ENCODE measurements at regions not wholly inside any gene's neighbourhood (a gene's known extent, or its start where the extent isn't known, plus 50 kb on each side); places are given as distances from the start of the nearest gene placed in this dataset.

DNA sequence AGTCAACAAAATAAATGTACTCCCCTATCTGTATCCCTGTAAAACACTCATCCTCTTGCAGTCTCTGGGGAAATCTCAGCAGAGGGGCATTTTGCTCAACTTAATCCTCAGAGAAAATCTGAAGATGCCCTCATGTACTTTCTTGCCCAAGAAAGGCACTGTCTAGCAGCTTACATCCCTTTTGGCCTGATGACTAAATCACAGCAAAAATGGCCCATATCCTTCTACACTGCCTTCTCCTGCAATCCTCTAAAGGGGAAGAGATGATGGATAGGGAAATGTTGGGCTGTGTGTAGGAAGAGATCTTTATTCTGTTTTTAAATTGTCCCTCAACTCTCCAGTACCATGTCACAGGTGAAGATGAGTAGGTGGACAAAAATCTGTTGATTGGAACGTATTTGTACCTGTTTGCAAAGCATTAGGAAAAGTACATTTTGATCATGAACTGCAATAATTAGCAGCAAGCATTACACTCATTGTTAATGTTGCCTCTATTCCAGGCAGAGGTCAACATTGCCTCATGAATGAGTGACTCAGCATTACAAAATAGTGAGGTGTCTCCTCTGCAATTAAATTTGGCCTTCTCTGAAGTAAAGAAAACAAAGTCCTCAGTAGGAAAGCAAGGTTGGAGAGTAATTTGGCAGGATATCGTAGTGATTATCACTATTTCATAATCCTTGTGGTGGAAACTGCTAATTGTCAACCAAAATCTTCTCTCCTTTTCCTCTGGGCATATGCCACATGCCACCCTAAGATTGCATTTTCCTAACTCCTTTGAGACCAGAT, 172.4 kb upstream of the CAND1 start:
- CTCF ChIA-PET = no interaction called here
- POLR2A ChIA-PET = no interaction called here
- Histone ChIP-seq H3K36me3 (ENCODE audit: control insufficient read depth, insufficient read depth, low read length) (no peaks in the 10 kb centered on the region), H3K4me1 (ENCODE audit: control insufficient read depth, insufficient read depth, low read length) (no peaks in the 10 kb centered on the region), H3K9me3 (ENCODE audit: control insufficient read depth, insufficient read depth, low read depth, low read length) (no peaks in the 10 kb centered on the region), H3K27ac (ENCODE audit: low read length) (no peak overlapping the region), H3K4me3 (ENCODE audit: low read depth in 2 of 2, low read length in 2 of 2) (no peak overlapping the region), H3K27me3 (ENCODE audit: control insufficient read depth, insufficient read depth, low read length) (no peaks in the 10 kb centered on the region; the same call in 1 of the 2 replicates)
- no TSS peak for BruUV-seq (replicated peaks)
- ATAC-seq (no peak), DNase-seq (ENCODE audit: low read depth, low spot score) (no peak)
- in situ Hi-C loops (cut with HindIII; ENCODE audit: low pct_unique_long_range_greater_than_20kb, low sequenced_read_pairs) = no loop called here
- TF ChIP-seq SIN3A (IDR thresholded peaks at IDR 0.05; ENCODE audit: borderline replicate concordance, insufficient read depth, low read depth, low read length) = no peak
- TF ChIP-seq POLR2AphosphoS5 (IDR thresholded peaks at IDR 0.05; ENCODE audit: low read depth, low read length) = no peak
- no peak for TF ChIP-seq TCF7L2 (IDR thresholded peaks at IDR 0.05; ENCODE audit: low read depth, low read length)
- TF ChIP-seq, protein P1, sequence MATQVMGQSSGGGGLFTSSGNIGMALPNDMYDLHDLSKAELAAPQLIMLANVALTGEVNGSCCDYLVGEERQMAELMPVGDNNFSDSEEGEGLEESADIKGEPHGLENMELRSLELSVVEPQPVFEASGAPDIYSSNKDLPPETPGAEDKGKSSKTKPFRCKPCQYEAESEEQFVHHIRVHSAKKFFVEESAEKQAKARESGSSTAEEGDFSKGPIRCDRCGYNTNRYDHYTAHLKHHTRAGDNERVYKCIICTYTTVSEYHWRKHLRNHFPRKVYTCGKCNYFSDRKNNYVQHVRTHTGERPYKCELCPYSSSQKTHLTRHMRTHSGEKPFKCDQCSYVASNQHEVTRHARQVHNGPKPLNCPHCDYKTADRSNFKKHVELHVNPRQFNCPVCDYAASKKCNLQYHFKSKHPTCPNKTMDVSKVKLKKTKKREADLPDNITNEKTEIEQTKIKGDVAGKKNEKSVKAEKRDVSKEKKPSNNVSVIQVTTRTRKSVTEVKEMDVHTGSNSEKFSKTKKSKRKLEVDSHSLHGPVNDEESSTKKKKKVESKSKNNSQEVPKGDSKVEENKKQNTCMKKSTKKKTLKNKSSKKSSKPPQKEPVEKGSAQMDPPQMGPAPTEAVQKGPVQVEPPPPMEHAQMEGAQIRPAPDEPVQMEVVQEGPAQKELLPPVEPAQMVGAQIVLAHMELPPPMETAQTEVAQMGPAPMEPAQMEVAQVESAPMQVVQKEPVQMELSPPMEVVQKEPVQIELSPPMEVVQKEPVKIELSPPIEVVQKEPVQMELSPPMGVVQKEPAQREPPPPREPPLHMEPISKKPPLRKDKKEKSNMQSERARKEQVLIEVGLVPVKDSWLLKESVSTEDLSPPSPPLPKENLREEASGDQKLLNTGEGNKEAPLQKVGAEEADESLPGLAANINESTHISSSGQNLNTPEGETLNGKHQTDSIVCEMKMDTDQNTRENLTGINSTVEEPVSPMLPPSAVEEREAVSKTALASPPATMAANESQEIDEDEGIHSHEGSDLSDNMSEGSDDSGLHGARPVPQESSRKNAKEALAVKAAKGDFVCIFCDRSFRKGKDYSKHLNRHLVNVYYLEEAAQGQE (IDR thresholded peaks at IDR 0.05; ENCODE audit: insufficient read depth in 1 of 2, low read depth in 2 of 2, low read length in 1 of 2) = no peak
- TF ChIP-seq, protein P2, sequence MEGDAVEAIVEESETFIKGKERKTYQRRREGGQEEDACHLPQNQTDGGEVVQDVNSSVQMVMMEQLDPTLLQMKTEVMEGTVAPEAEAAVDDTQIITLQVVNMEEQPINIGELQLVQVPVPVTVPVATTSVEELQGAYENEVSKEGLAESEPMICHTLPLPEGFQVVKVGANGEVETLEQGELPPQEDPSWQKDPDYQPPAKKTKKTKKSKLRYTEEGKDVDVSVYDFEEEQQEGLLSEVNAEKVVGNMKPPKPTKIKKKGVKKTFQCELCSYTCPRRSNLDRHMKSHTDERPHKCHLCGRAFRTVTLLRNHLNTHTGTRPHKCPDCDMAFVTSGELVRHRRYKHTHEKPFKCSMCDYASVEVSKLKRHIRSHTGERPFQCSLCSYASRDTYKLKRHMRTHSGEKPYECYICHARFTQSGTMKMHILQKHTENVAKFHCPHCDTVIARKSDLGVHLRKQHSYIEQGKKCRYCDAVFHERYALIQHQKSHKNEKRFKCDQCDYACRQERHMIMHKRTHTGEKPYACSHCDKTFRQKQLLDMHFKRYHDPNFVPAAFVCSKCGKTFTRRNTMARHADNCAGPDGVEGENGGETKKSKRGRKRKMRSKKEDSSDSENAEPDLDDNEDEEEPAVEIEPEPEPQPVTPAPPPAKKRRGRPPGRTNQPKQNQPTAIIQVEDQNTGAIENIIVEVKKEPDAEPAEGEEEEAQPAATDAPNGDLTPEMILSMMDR (IDR thresholded peaks at IDR 0.05) = no peak
- intact Hi-C loops (cut with micrococcal nuclease; ENCODE audit: unreplicated experiment) = no loop called here

DNA sequence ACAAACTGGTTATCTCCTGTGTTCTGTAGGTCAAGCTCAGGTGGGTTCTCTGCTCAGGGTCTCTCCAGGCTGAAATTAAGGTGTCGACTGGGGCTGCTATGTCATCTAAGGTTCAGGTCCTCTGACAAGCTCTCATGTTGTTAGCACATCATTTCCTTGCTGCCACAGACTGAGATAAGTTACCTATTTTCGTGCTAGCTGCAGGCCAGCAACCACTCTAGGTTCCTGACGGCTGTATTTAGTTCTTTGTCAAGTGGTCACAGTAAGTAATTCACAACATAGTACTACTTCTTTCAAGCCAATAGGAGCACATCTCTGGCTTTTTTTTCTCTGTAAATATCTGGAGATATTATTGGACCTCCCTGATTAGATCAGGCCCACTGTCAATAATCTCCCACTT, 169.3 kb upstream of the CAND1 start:
- H3K4me3 ChIP-seq (ENCODE audit: low read depth in 2 of 2, low read length in 2 of 2) = no peak overlapping the region
- ChIA-PET CTCF (no interaction called here), POLR2A (no interaction called here)
- H3K36me3 ChIP-seq (ENCODE audit: control insufficient read depth, insufficient read depth, low read length) = no peaks in the 10 kb centered on the region
- DNase-seq (ENCODE audit: low read depth, low spot score) (no peak), ATAC-seq (no peak)
- TF ChIP-seq, protein P1 (IDR thresholded peaks at IDR 0.05; ENCODE audit: insufficient read depth in 1 of 2, low read depth in 2 of 2, low read length in 1 of 2) = no peak
- TF ChIP-seq TCF7L2 (IDR thresholded peaks at IDR 0.05; ENCODE audit: low read depth, low read length) (no peak), SIN3A (IDR thresholded peaks at IDR 0.05; ENCODE audit: borderline replicate concordance, insufficient read depth, low read depth, low read length) (no peak), POLR2AphosphoS5 (IDR thresholded peaks at IDR 0.05; ENCODE audit: low read depth, low read length) (no peak)
- TF ChIP-seq, protein P2 (IDR thresholded peaks at IDR 0.05) = no peak
- H3K27me3 ChIP-seq (ENCODE audit: control insufficient read depth, insufficient read depth, low read length) = no peaks in the 10 kb centered on the region; the same call in 1 of the 2 replicates
- no peaks in the 10 kb centered on the region for H3K4me1 ChIP-seq (ENCODE audit: control insufficient read depth, insufficient read depth, low read length)
- BruUV-seq (replicated peaks) = no TSS peak
- H3K27ac ChIP-seq (ENCODE audit: low read length) = no peak overlapping the region
- intact Hi-C loops (cut with micrococcal nuclease; ENCODE audit: unreplicated experiment) (no loop called here), in situ Hi-C loops (cut with HindIII; ENCODE audit: low pct_unique_long_range_greater_than_20kb, low sequenced_read_pairs) (no loop called here)
- no peaks in the 10 kb centered on the region for H3K9me3 ChIP-seq (ENCODE audit: control insufficient read depth, insufficient read depth, low read depth, low read length)

All from Panc1 (cell line).